Gastrocnemius medialis (tissue), 4 donors: ENCODE measurements at regions not wholly inside any gene's neighbourhood (a gene's known extent, or its start where the extent isn't known, plus 50 kb on each side); places are given as distances from the start of the nearest gene placed in this dataset.

Source experiments
- ATAC-seq, 2 donors: fragments of 150-250 bp; one replicate each; pipeline ENCODE4 v1.9.1; 2016
- DNase-seq, 2 donors: peaks; one replicate each; pipeline ENCODE4 v3.0.0-alpha.2; 2019
- H3K27ac ChIP-seq, 4 donors: fragments of 200-600 bp; sonication (generic); 1 replicate in 1 of 4; 2 replicates in 3 of 4; pipeline ENCODE4 v1.5.1; 2016 to 2018; ENCODE audit warnings: mild to moderate bottlenecking in 2 of 4, moderate library complexity in 1 of 4
- H3K27me3 ChIP-seq, 3 donors: fragments of 200-600 bp; sonication (generic) in 2 of 3; 1 replicate in 1 of 3; 2 replicates in 2 of 3; pipeline versions ENCODE4 v1.5.1 to v1.6.0; 2016 to 2019; ENCODE audit warnings: mild to moderate bottlenecking in 1 of 3, moderate library complexity in 1 of 3
- H3K36me3 ChIP-seq, 2 donors: fragments of 200-600 bp; sonication (generic) in 1 of 2; one replicate each; pipeline ENCODE4 v1.5.1; 2017 to 2018
- H3K4me1 ChIP-seq, 2 donors: fragments of 200-600 bp; sonication (generic) in 1 of 2; one replicate each; pipeline ENCODE4 v1.5.1; 2016 to 2017; ENCODE audit warnings: mild to moderate bottlenecking in 2 of 2
- H3K4me3 ChIP-seq, 4 donors: fragments of 200-600 bp; sonication (generic) in 3 of 4; 1 replicate in 1 of 4; 2 replicates in 3 of 4; pipeline ENCODE4 v1.5.1; 2016 to 2019; ENCODE audit warnings: mild to moderate bottlenecking in 2 of 4
- H3K9me3 ChIP-seq, 3 donors: fragments of 200-600 bp; sonication (generic) in 2 of 3; 1 replicate in 1 of 3; 2 replicates in 2 of 3; pipeline ENCODE4 v1.5.1; 2016 to 2019
- POLR2A ChIP-seq, 2 donors: fragments of 450-650 bp; IDR thresholded peaks; one replicate each; pipeline ENCODE4 v1.6.1; 2017; ENCODE audit warnings: antibody characterized with exemption in 2 of 2, mild to moderate bottlenecking in 2 of 2, moderate library complexity in 2 of 2
- in situ Hi-C, 4 donors: fragments of 200-750 bp; cut with MboI; loops; one replicate each; pipeline versions ENCODE4 v1.15.0 to v1.8.0; 2017; ENCODE audit warnings: low sequenced_read_pairs in 4 of 4
- intact Hi-C: fragments of 100-400 bp; cut with DNase I; formaldehyde crosslinking; loops from one replicate; pipeline ENCODE4 v1.15.1; 2023; ENCODE audit warnings: low total_unique reads
- TF ChIP-seq, protein P1 (sequence below), 5 experiments: fragments of 450-650 bp in 3 of 5; fragments of 200-600 bp in 2 of 5; sonication (generic) in 2 of 5; IDR thresholded peaks in 4 of 5; conservative IDR thresholded peaks in 1 of 5; 1 replicate in 4 of 5; 2 replicates in 1 of 5; pipeline ENCODE4 v1.5.1; 2016 to 2019; ENCODE audit warnings: antibody characterized with exemption in 5 of 5, mild to moderate bottlenecking in 3 of 5, moderate library complexity in 3 of 5

DNA sequence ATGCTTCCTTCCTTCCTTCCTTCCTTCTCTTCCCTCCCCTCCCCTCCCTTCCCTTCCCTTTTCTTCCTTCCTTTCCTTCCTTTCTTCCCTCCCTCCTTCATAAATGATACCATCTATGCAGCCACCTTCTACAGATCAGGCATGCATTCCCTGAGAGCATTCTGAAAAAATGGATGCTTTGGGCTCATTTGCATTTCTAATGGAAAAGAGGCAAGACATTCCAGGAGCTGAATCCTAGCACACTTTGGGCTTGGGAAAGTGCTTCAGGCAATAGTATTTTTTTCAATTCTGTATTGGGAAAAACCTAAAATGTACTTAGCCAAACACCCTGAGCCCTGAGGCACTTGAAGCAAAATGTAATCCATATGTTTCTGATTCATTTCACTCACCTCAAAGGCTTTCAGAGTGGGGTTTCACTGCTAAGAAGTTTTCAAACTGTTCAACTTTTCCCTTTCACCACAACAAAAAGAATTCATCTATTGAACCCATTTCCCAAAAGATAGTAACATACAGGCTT is 220.1 kb upstream of the RORA start:
- intact Hi-C loops (no loop called here), in situ Hi-C loops (no loop called here)
- Histone ChIP-seq H3K36me3 (no peaks in the 10 kb centered on the region), H3K9me3 (peaks cover 0 to 4% (median 0%) of the 10 kb centered on the region in 3 donors), H3K4me3 (no peak overlapping the region), H3K27ac (no peak overlapping the region), H3K27me3 (peaks cover 0 to 4% (median 0%) of the 10 kb centered on the region in 3 donors), H3K4me1 (no peaks in the 10 kb centered on the region)
- DNase-seq (no peak), ATAC-seq (no peak)
- no peak for TF ChIP-seq POLR2A (IDR thresholded peaks at IDR 0.05)
- TF ChIP-seq, protein P1, sequence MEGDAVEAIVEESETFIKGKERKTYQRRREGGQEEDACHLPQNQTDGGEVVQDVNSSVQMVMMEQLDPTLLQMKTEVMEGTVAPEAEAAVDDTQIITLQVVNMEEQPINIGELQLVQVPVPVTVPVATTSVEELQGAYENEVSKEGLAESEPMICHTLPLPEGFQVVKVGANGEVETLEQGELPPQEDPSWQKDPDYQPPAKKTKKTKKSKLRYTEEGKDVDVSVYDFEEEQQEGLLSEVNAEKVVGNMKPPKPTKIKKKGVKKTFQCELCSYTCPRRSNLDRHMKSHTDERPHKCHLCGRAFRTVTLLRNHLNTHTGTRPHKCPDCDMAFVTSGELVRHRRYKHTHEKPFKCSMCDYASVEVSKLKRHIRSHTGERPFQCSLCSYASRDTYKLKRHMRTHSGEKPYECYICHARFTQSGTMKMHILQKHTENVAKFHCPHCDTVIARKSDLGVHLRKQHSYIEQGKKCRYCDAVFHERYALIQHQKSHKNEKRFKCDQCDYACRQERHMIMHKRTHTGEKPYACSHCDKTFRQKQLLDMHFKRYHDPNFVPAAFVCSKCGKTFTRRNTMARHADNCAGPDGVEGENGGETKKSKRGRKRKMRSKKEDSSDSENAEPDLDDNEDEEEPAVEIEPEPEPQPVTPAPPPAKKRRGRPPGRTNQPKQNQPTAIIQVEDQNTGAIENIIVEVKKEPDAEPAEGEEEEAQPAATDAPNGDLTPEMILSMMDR (IDR thresholded peaks at IDR 0.05 in 4 of 5, conservative IDR thresholded peaks at IDR 0.05 in 1 of 5): no peak

DNA sequence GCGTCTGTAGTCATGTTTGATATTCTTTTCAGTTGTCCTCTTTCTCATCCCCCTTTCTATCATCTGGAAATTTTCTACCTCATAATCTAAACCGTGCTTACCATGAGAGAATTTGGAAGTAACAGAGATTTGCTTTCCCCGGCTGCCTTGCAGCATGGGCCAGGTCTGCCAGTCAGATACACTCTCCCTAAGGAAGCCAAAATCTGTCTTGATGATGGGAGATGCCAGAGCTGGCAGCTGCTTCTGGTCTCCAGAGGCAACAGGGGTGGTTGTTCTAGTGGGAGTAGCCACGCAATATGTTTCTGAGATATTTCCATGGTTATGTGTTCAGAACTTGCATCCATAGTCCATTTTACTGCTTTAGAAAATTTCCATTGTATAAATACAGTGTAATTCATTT is 218.9 kb upstream of the RORA start:
- in situ Hi-C loops: no loop called here

DNA sequence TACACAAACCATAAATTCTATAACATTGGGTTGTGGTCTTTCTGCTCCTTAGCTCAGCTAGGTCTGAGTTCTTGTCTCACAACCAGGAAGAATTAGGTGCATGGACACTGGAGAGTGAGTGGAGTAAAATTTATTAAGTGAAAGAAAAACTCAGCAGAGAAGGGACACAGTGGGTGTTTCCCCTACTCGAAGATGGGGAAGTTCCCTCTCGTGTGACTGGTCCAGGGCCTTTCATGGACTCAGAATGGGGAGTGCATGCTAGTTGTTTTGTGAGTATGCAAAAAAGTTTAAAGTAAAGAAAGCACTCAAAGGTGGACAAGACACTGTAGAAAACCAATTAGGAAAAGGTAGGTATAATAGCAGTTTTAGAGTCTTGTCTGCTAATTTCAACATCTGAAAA is 215.5 kb upstream of the RORA start:
- no peaks in the 10 kb centered on the region for H3K4me1 ChIP-seq
- H3K27me3 ChIP-seq: peaks cover 0 to 4% (median 0%) of the 10 kb centered on the region in 3 donors
- H3K9me3 ChIP-seq: peaks cover 0 to 4% (median 0%) of the 10 kb centered on the region in 3 donors
- no peaks in the 10 kb centered on the region for H3K36me3 ChIP-seq
- TF ChIP-seq POLR2A (IDR thresholded peaks at IDR 0.05): no peak
- TF ChIP-seq, protein P1 (IDR thresholded peaks at IDR 0.05 in 4 of 5, conservative IDR thresholded peaks at IDR 0.05 in 1 of 5): no peak
- in situ Hi-C loops: no loop called here
- no peak for ATAC-seq
- H3K4me3 ChIP-seq: no peak overlapping the region
- intact Hi-C loops: no loop called here
- no peak overlapping the region for H3K27ac ChIP-seq
- no peak for DNase-seq

More for the DNA sequence above, 218.9 kb upstream of the RORA start:
- DNase-seq: no peak
- H3K4me3 ChIP-seq: no peak overlapping the region
- peaks cover 0 to 4% (median 0%) of the 10 kb centered on the region in 3 donors for H3K9me3 ChIP-seq
- no peak for ATAC-seq
- TF ChIP-seq POLR2A (IDR thresholded peaks at IDR 0.05): no peak
- TF ChIP-seq, protein P1 (IDR thresholded peaks at IDR 0.05 in 4 of 5, conservative IDR thresholded peaks at IDR 0.05 in 1 of 5): no peak
- no peak overlapping the region for H3K27ac ChIP-seq
- H3K27me3 ChIP-seq: peaks cover 0 to 4% (median 0%) of the 10 kb centered on the region in 3 donors
- H3K4me1 ChIP-seq: no peaks in the 10 kb centered on the region
- H3K36me3 ChIP-seq: no peaks in the 10 kb centered on the region
- intact Hi-C loops: no loop called here

DNA sequence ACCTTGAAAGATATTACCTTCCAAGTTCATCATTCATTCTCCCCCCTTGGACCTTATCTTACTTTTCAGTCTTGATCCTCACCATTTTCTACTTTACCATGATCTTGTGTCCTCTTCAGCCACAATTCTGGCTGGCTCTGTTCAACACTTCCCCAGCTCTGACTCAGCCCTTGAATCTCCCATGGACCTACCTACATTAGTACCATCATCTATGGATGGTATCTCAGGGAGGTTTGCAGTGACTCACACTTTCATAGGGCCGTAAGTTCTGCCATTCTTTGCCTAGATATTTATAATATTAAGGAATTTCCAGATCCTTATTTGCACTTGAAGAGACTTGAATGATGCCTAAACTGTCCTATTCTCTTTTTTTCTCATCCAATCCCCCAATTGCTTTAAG is 213.7 kb upstream of the RORA start:
- no peak overlapping the region for H3K27ac ChIP-seq
- peaks cover 0 to 4% (median 0%) of the 10 kb centered on the region in 3 donors for H3K27me3 ChIP-seq
- in situ Hi-C loops (no loop called here), intact Hi-C loops (no loop called here)
- H3K4me1 ChIP-seq: no peaks in the 10 kb centered on the region
- H3K4me3 ChIP-seq: no peak overlapping the region
- H3K36me3 ChIP-seq: no peaks in the 10 kb centered on the region
- no peak for ATAC-seq
- peaks cover 0 to 4% (median 0%) of the 10 kb centered on the region in 3 donors for H3K9me3 ChIP-seq
- no peak for DNase-seq
- TF ChIP-seq POLR2A (IDR thresholded peaks at IDR 0.05): no peak
- TF ChIP-seq, protein P1 (IDR thresholded peaks at IDR 0.05 in 4 of 5, conservative IDR thresholded peaks at IDR 0.05 in 1 of 5): no peak

DNA sequence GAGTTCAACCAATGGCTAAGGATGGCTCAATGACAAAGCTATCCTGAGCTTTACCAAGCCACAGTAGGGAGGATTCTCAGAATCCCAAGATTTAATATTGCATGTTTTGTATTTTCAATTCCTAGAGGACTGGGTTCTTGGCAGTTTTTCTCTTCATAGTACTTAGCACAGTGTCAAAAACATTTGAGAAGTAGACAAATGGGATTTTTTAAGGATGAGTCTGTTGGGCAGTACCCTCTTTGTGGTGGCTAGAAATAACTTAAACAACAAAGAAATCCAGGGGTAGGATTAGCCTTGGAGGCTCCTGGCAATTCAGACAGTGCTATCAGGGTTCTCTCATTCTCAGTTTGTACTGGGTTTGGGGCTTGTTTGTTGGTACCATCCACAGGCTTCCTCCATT is 212.8 kb upstream of the RORA start:
- Histone ChIP-seq H3K9me3 (peaks cover 0 to 4% (median 0%) of the 10 kb centered on the region in 3 donors), H3K27ac (no peak overlapping the region), H3K27me3 (peaks cover 0 to 4% (median 0%) of the 10 kb centered on the region in 3 donors), H3K4me1 (no peaks in the 10 kb centered on the region), H3K36me3 (no peaks in the 10 kb centered on the region), H3K4me3 (no peak overlapping the region)
- in situ Hi-C loops (no loop called here), intact Hi-C loops (no loop called here)
- ATAC-seq (no peak), DNase-seq (no peak)
- TF ChIP-seq POLR2A (IDR thresholded peaks at IDR 0.05): no peak
- TF ChIP-seq, protein P1 (IDR thresholded peaks at IDR 0.05 in 4 of 5, conservative IDR thresholded peaks at IDR 0.05 in 1 of 5): no peak
